ENCODE measurements at regions not wholly inside any gene's neighbourhood (a gene's known extent, or its start where the extent isn't known, plus 50 kb on each side); places are given as distances from the start of the nearest gene placed in this dataset.

DNA sequence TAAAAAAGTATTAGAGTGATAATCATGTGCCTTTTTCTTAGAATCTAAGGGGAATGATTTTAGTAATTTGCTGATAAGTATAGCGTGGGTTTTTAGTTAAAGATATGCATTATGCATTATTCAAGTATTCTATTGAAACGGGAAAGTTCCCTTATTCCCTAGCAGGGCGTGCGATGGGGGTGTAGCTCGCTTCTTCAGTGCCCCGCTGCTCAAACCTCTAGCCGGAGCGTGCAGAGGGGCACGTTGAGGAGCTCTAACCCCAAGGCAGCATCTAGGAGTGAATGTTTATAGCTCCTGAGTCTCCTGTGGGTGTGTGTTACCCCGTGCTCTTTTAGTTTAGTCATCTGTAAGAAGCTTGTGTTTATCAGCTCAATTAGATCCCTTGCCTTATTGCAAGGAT, 1339.5 kb upstream of the MAP3K7 start:
- TF ChIP-seq, protein P1, sequence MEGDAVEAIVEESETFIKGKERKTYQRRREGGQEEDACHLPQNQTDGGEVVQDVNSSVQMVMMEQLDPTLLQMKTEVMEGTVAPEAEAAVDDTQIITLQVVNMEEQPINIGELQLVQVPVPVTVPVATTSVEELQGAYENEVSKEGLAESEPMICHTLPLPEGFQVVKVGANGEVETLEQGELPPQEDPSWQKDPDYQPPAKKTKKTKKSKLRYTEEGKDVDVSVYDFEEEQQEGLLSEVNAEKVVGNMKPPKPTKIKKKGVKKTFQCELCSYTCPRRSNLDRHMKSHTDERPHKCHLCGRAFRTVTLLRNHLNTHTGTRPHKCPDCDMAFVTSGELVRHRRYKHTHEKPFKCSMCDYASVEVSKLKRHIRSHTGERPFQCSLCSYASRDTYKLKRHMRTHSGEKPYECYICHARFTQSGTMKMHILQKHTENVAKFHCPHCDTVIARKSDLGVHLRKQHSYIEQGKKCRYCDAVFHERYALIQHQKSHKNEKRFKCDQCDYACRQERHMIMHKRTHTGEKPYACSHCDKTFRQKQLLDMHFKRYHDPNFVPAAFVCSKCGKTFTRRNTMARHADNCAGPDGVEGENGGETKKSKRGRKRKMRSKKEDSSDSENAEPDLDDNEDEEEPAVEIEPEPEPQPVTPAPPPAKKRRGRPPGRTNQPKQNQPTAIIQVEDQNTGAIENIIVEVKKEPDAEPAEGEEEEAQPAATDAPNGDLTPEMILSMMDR (IDR thresholded peaks at IDR 0.05; ENCODE audit: low read depth, low read length): no peak
- TF ChIP-seq EZH2phosphoT487 (IDR thresholded peaks at IDR 0.05; ENCODE audit: low read depth): no peak
- no peaks in the 10 kb centered on the region for H3K36me3 ChIP-seq (replicated peaks; ENCODE audit: low read depth, low read length)
- H3K4me1 ChIP-seq (ENCODE audit: low read length): no peaks in the 10 kb centered on the region
- H3K9ac ChIP-seq (ENCODE audit: low read length): no peak overlapping the region
- H3K79me2 ChIP-seq (ENCODE audit: low read length): no peaks in the 10 kb centered on the region
- H3K4me2 ChIP-seq (ENCODE audit: low read length): no peak overlapping the region
- H4K20me1 ChIP-seq (ENCODE audit: insufficient read depth, low read length): no peaks in the 10 kb centered on the region
- H2AFZ ChIP-seq (ENCODE audit: low read depth, low read length): no peak overlapping the region
- no peak overlapping the region for H3K27ac ChIP-seq (ENCODE audit: low read length)
- H3K27me3 ChIP-seq (ENCODE audit: low read depth, low read length): no peaks in the 10 kb centered on the region
- H3K9me3 ChIP-seq (ENCODE audit: insufficient read depth, low read length): no peaks in the 10 kb centered on the region
- no peak overlapping the region for H3K4me3 ChIP-seq (ENCODE audit: low read length)

DNA sequence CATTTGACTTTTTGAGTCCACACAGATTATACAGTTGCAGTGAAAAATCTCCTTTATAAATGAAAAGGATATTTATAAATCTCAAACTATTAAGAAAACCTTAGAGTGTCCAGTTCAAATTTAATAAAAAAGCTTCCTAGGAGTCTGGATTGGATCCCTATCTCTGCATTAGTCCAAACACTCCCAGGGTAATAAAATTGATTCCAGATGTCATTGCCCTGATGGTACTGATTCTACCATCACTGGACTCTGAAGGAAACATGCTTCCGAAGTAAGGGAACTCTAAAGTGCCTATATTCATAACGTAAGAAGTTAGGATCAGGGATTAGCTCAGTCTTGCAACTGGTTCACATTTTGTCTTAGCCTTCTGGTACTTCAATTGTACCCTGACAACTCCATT, 1325.1 kb upstream of the MAP3K7 start:
- Histone ChIP-seq H3K27me3 (ENCODE audit: low read depth, low read length) (no peaks in the 10 kb centered on the region), H4K20me1 (ENCODE audit: insufficient read depth, low read length) (no peaks in the 10 kb centered on the region), H3K4me3 (ENCODE audit: low read length) (no peak overlapping the region), H3K79me2 (ENCODE audit: low read length) (no peaks in the 10 kb centered on the region), H3K27ac (ENCODE audit: low read length) (no peak overlapping the region), H3K4me1 (ENCODE audit: low read length) (no peaks in the 10 kb centered on the region), H3K4me2 (ENCODE audit: low read length) (no peak overlapping the region), H3K36me3 (replicated peaks; ENCODE audit: low read depth, low read length) (no peaks in the 10 kb centered on the region), H3K9me3 (ENCODE audit: insufficient read depth, low read length) (no peaks in the 10 kb centered on the region), H2AFZ (ENCODE audit: low read depth, low read length) (no peak overlapping the region), H3K9ac (ENCODE audit: low read length) (no peak overlapping the region)
- no peak for TF ChIP-seq EZH2phosphoT487 (IDR thresholded peaks at IDR 0.05; ENCODE audit: low read depth)
- TF ChIP-seq, protein P1 (IDR thresholded peaks at IDR 0.05; ENCODE audit: low read depth, low read length): no peak

DNA sequence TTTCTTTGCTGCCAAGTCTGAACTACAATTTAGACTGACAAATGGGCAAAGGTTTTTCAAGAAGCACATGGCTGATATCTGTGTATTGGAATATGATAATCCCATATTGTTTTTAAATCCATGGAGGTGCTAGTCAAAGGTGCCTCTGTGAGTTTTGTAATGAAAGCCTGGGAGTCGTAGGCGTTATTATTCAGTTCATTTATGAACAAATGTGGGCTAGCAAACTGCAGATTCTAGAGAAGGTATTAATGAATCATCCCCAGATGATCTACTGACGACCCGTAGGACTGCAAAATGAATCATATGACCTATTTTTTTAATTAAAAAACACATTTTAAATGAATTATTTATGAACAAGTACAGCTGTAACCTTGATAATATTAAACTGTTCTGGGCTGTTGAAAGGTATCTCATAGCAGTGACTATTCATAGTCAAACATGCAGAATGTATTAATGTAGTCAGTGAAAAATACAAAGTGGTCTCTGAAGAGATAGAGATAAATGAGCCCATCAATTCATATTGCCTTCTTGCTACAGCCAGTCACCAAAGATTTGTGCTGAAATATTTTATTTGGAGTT, 1317.8 kb upstream of the MAP3K7 start:
- H2AFZ ChIP-seq (ENCODE audit: low read depth, low read length): no peak overlapping the region
- H3K4me3 ChIP-seq (ENCODE audit: low read length): no peak overlapping the region
- H3K9me3 ChIP-seq (ENCODE audit: insufficient read depth, low read length): no peaks in the 10 kb centered on the region
- H4K20me1 ChIP-seq (ENCODE audit: insufficient read depth, low read length): no peaks in the 10 kb centered on the region
- H3K27me3 ChIP-seq (ENCODE audit: low read depth, low read length): no peaks in the 10 kb centered on the region
- H3K4me1 ChIP-seq (ENCODE audit: low read length): no peaks in the 10 kb centered on the region
- H3K27ac ChIP-seq (ENCODE audit: low read length): no peak overlapping the region
- TF ChIP-seq EZH2phosphoT487 (IDR thresholded peaks at IDR 0.05; ENCODE audit: low read depth): no peak
- TF ChIP-seq, protein P1 (IDR thresholded peaks at IDR 0.05; ENCODE audit: low read depth, low read length): no peak
- H3K9ac ChIP-seq (ENCODE audit: low read length): no peak overlapping the region
- H3K36me3 ChIP-seq (replicated peaks; ENCODE audit: low read depth, low read length): no peaks in the 10 kb centered on the region
- no peak overlapping the region for H3K4me2 ChIP-seq (ENCODE audit: low read length)
- no peaks in the 10 kb centered on the region for H3K79me2 ChIP-seq (ENCODE audit: low read length)

DNA sequence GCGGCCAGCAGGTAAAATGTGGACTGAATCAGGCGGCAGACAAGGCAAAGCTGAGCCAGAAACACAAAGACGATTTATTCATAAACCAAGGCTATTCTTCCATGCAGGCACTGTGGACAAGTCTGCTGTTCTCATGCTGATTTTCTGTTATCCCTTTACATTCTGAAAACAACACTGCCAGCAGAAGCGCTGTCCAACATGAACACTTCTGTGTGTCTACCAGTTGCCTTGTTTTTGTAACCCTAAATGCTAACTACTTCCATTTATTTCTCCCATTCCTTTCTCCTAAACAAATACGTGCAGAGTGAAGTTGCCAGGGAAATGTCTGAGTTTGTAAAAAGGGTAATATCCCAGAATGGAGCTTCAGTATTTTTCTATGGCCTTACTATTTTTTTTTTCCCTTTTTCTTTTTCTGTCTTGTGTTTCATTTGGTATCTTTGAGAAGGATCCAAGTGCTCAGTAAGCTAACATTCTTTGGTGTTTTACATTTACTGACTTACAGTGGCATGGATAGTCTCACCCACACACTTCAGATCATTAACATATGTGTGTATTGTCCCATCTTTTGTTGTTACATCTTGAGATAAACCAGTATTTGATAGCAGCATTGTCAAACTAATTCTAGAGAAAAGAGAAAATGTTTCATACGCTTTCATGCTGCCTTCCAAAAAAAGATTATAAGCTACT, 1308.9 kb upstream of the MAP3K7 start:
- Histone ChIP-seq H3K9ac (ENCODE audit: low read length) (no peak overlapping the region), H3K27me3 (ENCODE audit: low read depth, low read length) (no peaks in the 10 kb centered on the region), H3K27ac (ENCODE audit: low read length) (no peak overlapping the region), H3K9me3 (ENCODE audit: insufficient read depth, low read length) (no peaks in the 10 kb centered on the region), H4K20me1 (ENCODE audit: insufficient read depth, low read length) (no peaks in the 10 kb centered on the region), H3K4me1 (ENCODE audit: low read length) (no peaks in the 10 kb centered on the region), H3K4me2 (ENCODE audit: low read length) (no peak overlapping the region), H3K4me3 (ENCODE audit: low read length) (no peak overlapping the region), H3K79me2 (ENCODE audit: low read length) (no peaks in the 10 kb centered on the region), H2AFZ (ENCODE audit: low read depth, low read length) (no peak overlapping the region), H3K36me3 (replicated peaks; ENCODE audit: low read depth, low read length) (no peaks in the 10 kb centered on the region)
- no peak for TF ChIP-seq EZH2phosphoT487 (IDR thresholded peaks at IDR 0.05; ENCODE audit: low read depth)
- TF ChIP-seq, protein P1 (IDR thresholded peaks at IDR 0.05; ENCODE audit: low read depth, low read length): no peak

Measured in OCI-LY3 (cell line).